Endothelial cell of umbilical vein (primary cell): ENCODE measurements at regions not wholly inside any gene's neighbourhood (a gene's known extent, or its start where the extent isn't known, plus 50 kb on each side); places are given as distances from the start of the nearest gene placed in this dataset.

Experiments
- BruUV-seq: library from RNA; stranded (reverse); fragments of 400-500 nt; replicated peaks from 2 replicates; lab custom pipeline; 2021; lab: Mats Ljungman, UMichigan
- CTCF ChIA-PET: fragments of 300-600, 350-600 bp; sonication (Branson Sonifier 250); formaldehyde crosslinking; loops from one replicate; lab custom pipeline; 2021; ENCODE audit warnings: antibody characterized with exemption, inconsistent platforms; lab: Charles Lee
- POLR2A ChIA-PET: fragments of 300-600, 350-600 bp; sonication (Branson Sonifier 250); formaldehyde crosslinking; loops from one replicate; lab custom pipeline; 2021; ENCODE audit warnings: antibody characterized with exemption, inconsistent platforms; lab: Charles Lee
- DNase-seq: peaks from one replicate; pipeline ENCODE4 v3.0.0-alpha.2; 2011; ENCODE audit warnings: low read depth, low spot score
- FAIRE-seq: peaks from 2 replicates; lab custom pipeline; 2011; peaks lifted over from hg19 to GRCh38; lab: Jason Lieb, UNC
- H2AFZ ChIP-seq: 2 replicates; pipeline ENCODE4 v1.6.0; 2012; ENCODE audit warnings: low read depth, low read length, control low read depth, inconsistent platforms
- H3K27ac ChIP-seq: 2 replicates; pipeline ENCODE4 v1.5.1; 2011; ENCODE audit warnings: low read depth, mild to moderate bottlenecking, control low read depth, low read length, moderate library complexity; ENCODE audit not compliant: insufficient read depth
- H3K27me3 ChIP-seq, 2 experiments: 2 replicates each; pipeline versions ENCODE4 v1.6.0 to v1.6.1; 2011; ENCODE audit warnings: low read length in 2 of 2, mixed read lengths in 1 of 2; ENCODE audit not compliant: control insufficient read depth in 2 of 2, insufficient read depth in 2 of 2
- H3K36me3 ChIP-seq, 2 experiments: 2 replicates in 1 of 2; 3 replicates in 1 of 2; pipeline ENCODE4 v1.5.1; 2011; ENCODE audit warnings: low read length in 2 of 2, mild to moderate bottlenecking in 1 of 2, moderate library complexity in 1 of 2; ENCODE audit not compliant: control insufficient read depth in 2 of 2, insufficient read depth in 2 of 2; ENCODE audit errors: extremely low read depth in 1 of 2
- H3K4me1 ChIP-seq: 3 replicates; pipeline ENCODE4 v1.5.1; 2011; ENCODE audit warnings: mild to moderate bottlenecking, low read length; ENCODE audit not compliant: control insufficient read depth, insufficient read depth; ENCODE audit errors: extremely low read depth
- H3K4me2 ChIP-seq: 2 replicates; pipeline ENCODE4 v1.6.1; 2011; ENCODE audit warnings: low read length, control low read depth, mixed read lengths; ENCODE audit not compliant: insufficient read depth
- H3K4me3 ChIP-seq, 3 experiments: fragments of 200-600 bp in 1 of 3; sonication (generic), shearing (Covaris generic) in 1 of 3; replicated peaks in 1 of 3; 2 replicates each; pipeline ENCODE4 v1.5.1; 2011 to 2016; ENCODE audit warnings: control low read depth in 3 of 3, low read length in 3 of 3, mild to moderate bottlenecking in 2 of 3, inconsistent platforms in 1 of 3, low read depth in 1 of 3, moderate library complexity in 1 of 3; ENCODE audit not compliant: insufficient read depth in 1 of 3
- H3K79me2 ChIP-seq: 2 replicates; pipeline ENCODE4 v1.6.0; 2012; ENCODE audit warnings: low read length, inconsistent platforms; ENCODE audit not compliant: control insufficient read depth, insufficient read depth
- H3K9ac ChIP-seq: replicated peaks from 2 replicates; pipeline ENCODE3; 2011; ENCODE audit warnings: low read length, control low read depth; ENCODE audit not compliant: insufficient read depth; ENCODE audit errors: extremely low read depth
- H3K9me1 ChIP-seq: replicated peaks from 3 replicates; pipeline ENCODE4 v1.6.0; 2011; ENCODE audit warnings: mild to moderate bottlenecking, low read length; ENCODE audit not compliant: control insufficient read depth, insufficient read depth; ENCODE audit errors: extremely low read depth
- H3K9me3 ChIP-seq: replicated peaks from 2 replicates; pipeline ENCODE4 v1.5.1; 2012; ENCODE audit warnings: low read length, inconsistent platforms; ENCODE audit not compliant: control insufficient read depth, insufficient read depth
- H4K20me1 ChIP-seq: replicated peaks from 2 replicates; pipeline ENCODE3; 2011; ENCODE audit warnings: mild to moderate bottlenecking, low read length; ENCODE audit not compliant: control insufficient read depth, insufficient read depth; ENCODE audit errors: extremely low read depth
- CTCF ChIP-seq, 2 donors: IDR thresholded peaks; 1 replicate in 1 of 2; 2 replicates in 1 of 2; pipeline ENCODE4 v1.5.1; 2011; ENCODE audit warnings: low read length in 2 of 2, mild to moderate bottlenecking in 2 of 2, moderate library complexity in 2 of 2, control low read depth in 1 of 2, inconsistent platforms in 1 of 2, low read depth in 1 of 2; ENCODE audit not compliant: insufficient read depth in 1 of 2; ENCODE audit errors: extremely low read depth in 1 of 2
- EZH2 ChIP-seq: IDR thresholded peaks from 2 replicates; pipeline ENCODE4 v1.6.1; 2012; ENCODE audit warnings: borderline replicate concordance, low read depth, mild to moderate bottlenecking, moderate library complexity, low read length, inconsistent platforms; ENCODE audit not compliant: severe bottlenecking
- FOS ChIP-seq: IDR thresholded peaks from 2 replicates; pipeline ENCODE4 v1.6.1; 2011; ENCODE audit warnings: mild to moderate bottlenecking, low read length, moderate library complexity, borderline replicate concordance; ENCODE audit not compliant: insufficient read depth
- GATA2 ChIP-seq: IDR thresholded peaks from 2 replicates; pipeline ENCODE4 v1.7.0; 2011; ENCODE audit warnings: low read depth, mild to moderate bottlenecking, moderate library complexity, mixed read lengths, low read length; ENCODE audit not compliant: insufficient read length, insufficient read depth
- JUN ChIP-seq: IDR thresholded peaks from 2 replicates; pipeline ENCODE4 v1.6.1; 2011; ENCODE audit warnings: borderline replicate concordance, low read depth; ENCODE audit not compliant: insufficient read length, insufficient read depth
- MAX ChIP-seq: IDR thresholded peaks from 2 replicates; pipeline ENCODE4 v1.6.1; 2011; ENCODE audit not compliant: insufficient read depth, insufficient read length
- MYC ChIP-seq: IDR thresholded peaks from one replicate; pipeline ENCODE4 v1.6.1; 2011; ENCODE audit warnings: mild to moderate bottlenecking, low read depth, low read length
- POLR2A ChIP-seq: IDR thresholded peaks from 2 replicates; pipeline ENCODE4 v1.6.1; 2012; ENCODE audit warnings: low read depth, mild to moderate bottlenecking, control low read depth, low read length
- POLR2AphosphoS5 ChIP-seq: IDR thresholded peaks from 2 replicates; pipeline ENCODE4 v1.6.1; 2012; ENCODE audit warnings: low read depth, mild to moderate bottlenecking, control low read depth, low read length, moderate library complexity; ENCODE audit not compliant: insufficient read depth
- dilution Hi-C: fragments of 300-500 bp; cut with MboI; formaldehyde crosslinking; loops from one replicate; pipeline ENCODE4 v1.15.0; 2019; ENCODE audit warnings: low sequenced_read_pairs; ENCODE audit not compliant: extremely low pct_ligation_motif_present
- intact Hi-C: fragments of 100-400 bp; cut with micrococcal nuclease; formaldehyde crosslinking; loops from one replicate; pipeline ENCODE4 v1.10.0; 2022

- Histone ChIP-seq H2AFZ (no peak overlapping the region), H3K27me3 (no peaks in the 10 kb centered on the region), H3K27ac (no peak overlapping the region), H3K9me3 (no peaks in the 10 kb centered on the region), H3K4me3 (no peak overlapping the region), H4K20me1 (no peaks in the 10 kb centered on the region), H3K36me3 (no peaks in the 10 kb centered on the region), H3K9ac (no peak overlapping the region), H3K4me2 (no peak overlapping the region), H3K79me2 (no peaks in the 10 kb centered on the region), H3K4me1 (no peaks in the 10 kb centered on the region), H3K9me1 (no peaks in the 10 kb centered on the region)
- intact Hi-C loops = no loop called here
- FAIRE-seq (no peak), DNase-seq (no peak)
- no TSS peak for BruUV-seq
- TF ChIP-seq MAX = no peak
- TF ChIP-seq FOS = no peak
- TF ChIP-seq POLR2A = no peak
- TF ChIP-seq JUN = no peak
- TF ChIP-seq MYC = no peak
- no peak for TF ChIP-seq EZH2
- TF ChIP-seq POLR2AphosphoS5 = no peak
- dilution Hi-C loops = no loop called here
- POLR2A ChIA-PET = no interaction called here
- CTCF ChIA-PET = no interaction called here
Measured at GRCh38 chr1:213550804-213551203, 437.0 kb upstream of the PROX1 start.

- dilution Hi-C loops (no loop called here), intact Hi-C loops (no loop called here)
- Histone ChIP-seq H2AFZ (no peak overlapping the region), H3K79me2 (no peaks in the 10 kb centered on the region), H3K27me3 (no peaks in the 10 kb centered on the region), H3K27ac (no peak overlapping the region), H3K36me3 (no peaks in the 10 kb centered on the region), H3K4me3 (no peak overlapping the region), H4K20me1 (no peaks in the 10 kb centered on the region), H3K9ac (no peak overlapping the region), H3K4me2 (no peak overlapping the region), H3K9me3 (no peaks in the 10 kb centered on the region), H3K4me1 (no peaks in the 10 kb centered on the region), H3K9me1 (no peaks in the 10 kb centered on the region)
- CTCF ChIA-PET = no interaction called here
- DNase-seq (no peak), FAIRE-seq (no peak)
- TF ChIP-seq MYC (no peak), CTCF (IDR thresholded peaks at IDR 0.05; ENCODE audit: extremely low read depth in 1 of 2, insufficient read depth in 1 of 2, low read depth in 1 of 2, low read length in 2 of 2) (no peak), POLR2AphosphoS5 (no peak), GATA2 (no peak), EZH2 (no peak)
- POLR2A ChIA-PET = no interaction called here
- no TSS peak for BruUV-seq
Measured at GRCh38 chr1:213552045-213552444, 435.7 kb upstream of the PROX1 start.
